ENCODE measurements at regions not wholly inside any gene's neighbourhood (a gene's known extent, or its start where the extent isn't known, plus 50 kb on each side); places are given as distances from the start of the nearest gene placed in this dataset.

DNA sequence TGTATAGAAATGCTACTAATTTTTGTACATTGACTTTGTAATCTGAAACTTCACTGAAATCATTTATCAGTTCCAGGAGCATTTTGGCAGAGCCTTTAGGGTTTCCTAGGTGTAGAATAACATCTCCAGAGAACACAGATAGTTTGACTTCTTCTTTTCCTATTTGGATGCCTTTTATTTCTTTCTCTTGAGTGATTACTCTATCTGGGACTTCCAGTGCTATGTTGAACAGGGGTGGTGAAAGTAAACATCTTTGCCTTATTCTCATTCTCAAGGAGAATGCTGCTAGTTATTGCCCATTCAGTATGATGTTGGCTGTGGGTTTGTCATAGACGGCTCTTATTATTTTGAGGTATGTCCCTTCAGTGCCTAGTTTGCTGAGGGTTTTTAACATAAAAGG, 697.9 kb upstream of the ROBO1 start:
- DNase-seq = no peak
- Histone ChIP-seq H3K4me1 (ENCODE audit: control insufficient read depth, insufficient read depth, low read length) (no peaks in the 10 kb centered on the region), H3K27ac (ENCODE audit: low read length) (no peak overlapping the region), H3K9me3 (ENCODE audit: control insufficient read depth, low read length) (no peaks in the 10 kb centered on the region), H3K27me3 (ENCODE audit: control insufficient read depth, insufficient read depth) (no peaks in the 10 kb centered on the region), H3K4me3 (ENCODE audit: low read length) (no peak overlapping the region)
- 91% methylated on average over 1 of the region's 1 CpG for WGBS
- intact Hi-C loops (cut with DNase I) = no loop called here
- ATAC-seq = no peak

DNA sequence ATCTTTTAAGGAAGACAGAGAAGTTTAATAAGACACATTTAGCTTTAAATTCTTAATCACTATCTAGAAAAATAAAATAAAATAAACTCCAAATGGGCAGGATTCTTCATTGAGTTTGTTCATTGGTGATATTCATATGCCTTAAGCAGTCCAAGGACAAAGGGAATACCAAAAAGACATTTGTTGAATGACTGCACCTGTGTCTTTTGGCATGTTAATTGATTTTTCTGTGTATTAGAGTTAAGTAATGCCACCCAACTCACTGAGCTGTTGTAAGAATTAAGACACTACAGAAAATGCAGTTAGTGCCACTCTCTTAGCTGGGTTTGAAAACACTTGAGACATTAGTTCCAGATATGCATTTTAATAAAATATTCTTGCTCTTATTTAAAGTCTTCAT, 683.6 kb upstream of the ROBO1 start:
- H3K4me3 ChIP-seq (ENCODE audit: low read length) = no peak overlapping the region
- no peaks in the 10 kb centered on the region for H3K27me3 ChIP-seq (ENCODE audit: control insufficient read depth, insufficient read depth)
- H3K4me1 ChIP-seq (ENCODE audit: control insufficient read depth, insufficient read depth, low read length) = no peaks in the 10 kb centered on the region
- no peaks in the 10 kb centered on the region for H3K9me3 ChIP-seq (ENCODE audit: control insufficient read depth, low read length)
- intact Hi-C loops (cut with DNase I) = no loop called here
- DNase-seq = no peak
- H3K27ac ChIP-seq (ENCODE audit: low read length) = no peak overlapping the region
- no peak for ATAC-seq

DNA sequence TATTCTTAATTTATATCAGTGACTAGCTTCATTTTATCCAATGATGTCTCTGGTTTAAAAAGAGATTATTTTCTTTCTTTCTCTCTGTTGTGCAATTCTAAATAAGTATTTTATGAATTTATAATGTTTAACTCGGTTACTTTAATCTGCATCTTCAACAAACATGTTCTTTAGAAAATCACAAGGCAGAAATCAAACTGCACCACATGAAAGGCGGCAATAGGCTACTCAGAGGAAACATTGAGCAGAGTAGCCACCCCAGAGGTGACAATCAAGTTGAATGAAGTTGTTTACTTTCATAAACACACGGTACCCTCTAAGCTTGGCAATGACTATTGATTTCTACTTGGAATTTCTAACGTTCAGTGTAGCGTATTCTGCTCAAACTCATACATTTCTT, 677.8 kb upstream of the ROBO1 start:
- no peak overlapping the region for H3K4me3 ChIP-seq (ENCODE audit: low read length)
- 72% methylated on average over 5 of the region's 5 CpGs for WGBS
- no peaks in the 10 kb centered on the region for H3K9me3 ChIP-seq (ENCODE audit: control insufficient read depth, low read length)
- intact Hi-C loops (cut with DNase I) = no loop called here
- DNase-seq = no peak
- ATAC-seq = no peak
- no peaks in the 10 kb centered on the region for H3K27me3 ChIP-seq (ENCODE audit: control insufficient read depth, insufficient read depth)
- no peaks in the 10 kb centered on the region for H3K4me1 ChIP-seq (ENCODE audit: control insufficient read depth, insufficient read depth, low read length)
- no peak overlapping the region for H3K27ac ChIP-seq (ENCODE audit: low read length)

DNA sequence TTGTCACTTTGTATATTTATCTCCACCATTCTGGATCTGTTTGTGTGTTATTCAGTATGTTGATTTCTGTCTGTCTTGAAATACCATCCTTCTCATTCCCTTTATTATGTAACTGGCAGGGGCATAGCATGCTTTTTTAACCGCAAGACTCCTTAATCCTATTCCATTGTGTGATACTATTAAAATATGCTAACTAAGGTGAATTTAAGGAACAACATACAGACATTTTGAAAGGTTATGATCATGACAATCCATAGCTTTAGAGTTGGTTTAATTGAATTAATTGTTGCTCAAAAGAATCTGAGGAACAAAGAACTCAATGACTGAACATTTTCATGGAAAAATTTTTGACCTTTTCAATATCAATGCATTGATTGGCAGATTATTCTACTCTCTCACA, 677.3 kb upstream of the ROBO1 start:
- H3K4me3 ChIP-seq (ENCODE audit: low read length) = no peak overlapping the region
- ATAC-seq = no peak

DNA sequence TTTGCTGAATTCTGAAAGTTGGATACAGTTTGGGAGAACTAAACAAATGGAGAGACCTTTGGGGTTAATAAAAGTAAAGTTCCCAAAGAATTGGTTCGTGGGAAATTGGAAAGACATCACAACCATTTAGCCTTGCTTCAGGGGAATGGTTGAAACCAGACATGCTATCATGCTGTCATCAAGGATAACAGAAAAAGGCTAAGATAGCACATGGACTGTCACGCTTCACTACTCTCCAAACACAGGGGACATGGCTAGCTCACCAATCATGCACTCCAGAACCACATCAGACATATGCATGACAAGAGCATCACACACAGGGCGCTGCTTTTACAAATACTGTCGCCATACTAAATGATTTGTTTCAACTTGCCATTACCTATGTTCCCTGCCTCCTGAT, 671.7 kb upstream of the ROBO1 start:
- ATAC-seq = no peak
- no peaks in the 10 kb centered on the region for H3K4me1 ChIP-seq (ENCODE audit: control insufficient read depth, insufficient read depth, low read length)
- H3K27me3 ChIP-seq (ENCODE audit: control insufficient read depth, insufficient read depth) = no peaks in the 10 kb centered on the region
- H3K27ac ChIP-seq (ENCODE audit: low read length) = no peak overlapping the region
- intact Hi-C loops (cut with DNase I) = no loop called here
- H3K4me3 ChIP-seq (ENCODE audit: low read length) = no peak overlapping the region
- WGBS = 69% methylated on average over 4 of the region's 4 CpGs
- no peaks in the 10 kb centered on the region for H3K9me3 ChIP-seq (ENCODE audit: control insufficient read depth, low read length)
- DNase-seq = no peak

More for the DNA sequence above, 677.3 kb upstream of the ROBO1 start:
- Histone ChIP-seq H3K27me3 (ENCODE audit: control insufficient read depth, insufficient read depth) (no peaks in the 10 kb centered on the region), H3K9me3 (ENCODE audit: control insufficient read depth, low read length) (no peaks in the 10 kb centered on the region), H3K4me1 (ENCODE audit: control insufficient read depth, insufficient read depth, low read length) (no peaks in the 10 kb centered on the region), H3K27ac (ENCODE audit: low read length) (no peak overlapping the region)
- WGBS = 68% methylated on average over 1 of the region's 1 CpG
- intact Hi-C loops (cut with DNase I) = no loop called here
- no peak for DNase-seq

DNA sequence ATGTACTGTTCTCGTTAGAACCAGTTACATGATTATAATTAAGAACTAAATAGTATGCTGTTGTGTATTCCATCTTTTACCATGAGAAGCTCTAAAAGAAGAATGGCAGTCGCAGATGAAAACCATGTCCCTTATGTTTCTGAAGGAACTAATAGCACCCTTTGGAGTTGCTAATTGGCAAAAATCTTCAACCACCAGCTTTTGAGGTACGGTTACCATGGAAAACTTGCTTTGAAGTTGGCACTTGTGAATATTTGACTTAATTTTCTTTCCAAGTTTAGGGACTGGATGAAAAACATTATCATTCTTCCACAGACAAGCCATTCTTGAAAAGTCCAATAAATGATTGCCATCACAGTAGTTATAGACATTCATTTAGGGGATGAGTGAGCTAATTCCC, 666.6 kb upstream of the ROBO1 start:
- Histone ChIP-seq H3K27me3 (ENCODE audit: control insufficient read depth, insufficient read depth) (no peaks in the 10 kb centered on the region), H3K9me3 (ENCODE audit: control insufficient read depth, low read length) (no peaks in the 10 kb centered on the region), H3K4me3 (ENCODE audit: low read length) (no peak overlapping the region), H3K27ac (ENCODE audit: low read length) (no peak overlapping the region), H3K4me1 (ENCODE audit: control insufficient read depth, insufficient read depth, low read length) (no peaks in the 10 kb centered on the region)
- 84% methylated on average over 3 of the region's 3 CpGs for WGBS
- ATAC-seq (no peak), DNase-seq (no peak)
- intact Hi-C loops (cut with DNase I) = no loop called here

DNA sequence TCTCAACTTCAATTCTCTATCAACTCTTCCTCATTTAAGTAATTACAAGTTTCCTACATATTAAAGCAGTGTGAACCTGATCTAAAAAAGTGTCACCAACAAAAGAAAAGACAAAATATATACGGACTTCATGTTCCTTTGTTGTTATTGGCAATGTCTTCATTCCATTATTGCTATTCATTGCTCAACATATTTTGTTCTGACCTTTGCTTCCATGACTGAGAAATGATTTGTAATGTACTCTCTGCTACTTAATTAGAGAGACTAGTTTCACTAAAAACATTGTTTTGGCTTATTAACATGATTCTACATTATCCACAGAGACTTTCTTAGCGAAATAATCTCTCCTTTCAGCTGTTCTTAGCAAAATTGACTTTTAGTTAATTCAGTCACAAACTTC, 657.2 kb upstream of the ROBO1 start:
- Histone ChIP-seq H3K4me1 (ENCODE audit: control insufficient read depth, insufficient read depth, low read length) (no peaks in the 10 kb centered on the region), H3K27ac (ENCODE audit: low read length) (no peak overlapping the region), H3K9me3 (ENCODE audit: control insufficient read depth, low read length) (no peaks in the 10 kb centered on the region), H3K4me3 (ENCODE audit: low read length) (no peak overlapping the region), H3K27me3 (ENCODE audit: control insufficient read depth, insufficient read depth) (no peaks in the 10 kb centered on the region)
- 19% methylated on average over 2 of the region's 2 CpGs for WGBS
- intact Hi-C loops (cut with DNase I) = no loop called here
- DNase-seq (no peak), ATAC-seq (no peak)

DNA sequence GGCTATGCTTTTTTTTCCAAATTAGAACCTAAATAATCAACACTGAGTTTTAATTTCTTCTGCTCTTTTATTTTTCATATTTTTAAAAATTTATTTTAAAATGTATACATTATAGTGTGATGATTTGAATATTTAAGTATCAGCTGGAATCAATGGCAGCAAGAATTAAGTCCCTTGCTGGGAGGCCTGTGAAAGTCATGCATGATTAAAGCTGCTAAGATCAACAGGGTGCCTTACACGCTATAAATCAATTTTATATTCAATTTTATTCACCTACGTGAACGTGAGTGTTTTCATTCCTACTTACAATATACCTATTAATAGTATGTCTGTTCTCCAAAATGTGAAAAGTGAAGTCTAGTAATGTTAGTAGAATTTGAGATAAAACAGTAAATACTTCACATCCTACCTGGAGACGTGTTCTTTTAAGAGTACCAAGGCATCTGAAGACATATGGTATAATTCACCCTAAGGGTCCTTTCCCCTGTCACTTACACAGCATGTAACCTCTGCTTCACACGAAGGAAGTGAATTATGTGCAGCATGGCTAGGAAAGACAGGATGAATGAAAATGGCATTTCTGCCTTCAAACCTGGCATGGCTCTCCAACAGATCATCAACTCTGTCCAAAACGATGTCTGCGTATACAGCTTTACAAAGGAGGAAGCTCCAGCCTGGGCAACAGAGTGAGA, 640.4 kb upstream of the ROBO1 start:
- Histone ChIP-seq H3K27me3 (ENCODE audit: control insufficient read depth, insufficient read depth) (no peaks in the 10 kb centered on the region), H3K4me1 (ENCODE audit: control insufficient read depth, insufficient read depth, low read length) (no peaks in the 10 kb centered on the region), H3K4me3 (ENCODE audit: low read length) (no peak overlapping the region), H3K27ac (ENCODE audit: low read length) (no peak overlapping the region), H3K9me3 (ENCODE audit: control insufficient read depth, low read length) (no peaks in the 10 kb centered on the region)
- WGBS = 71% methylated on average over 7 of the region's 7 CpGs
- ATAC-seq (no peak), DNase-seq (no peak)
- intact Hi-C loops (cut with DNase I) = no loop called here

DNA sequence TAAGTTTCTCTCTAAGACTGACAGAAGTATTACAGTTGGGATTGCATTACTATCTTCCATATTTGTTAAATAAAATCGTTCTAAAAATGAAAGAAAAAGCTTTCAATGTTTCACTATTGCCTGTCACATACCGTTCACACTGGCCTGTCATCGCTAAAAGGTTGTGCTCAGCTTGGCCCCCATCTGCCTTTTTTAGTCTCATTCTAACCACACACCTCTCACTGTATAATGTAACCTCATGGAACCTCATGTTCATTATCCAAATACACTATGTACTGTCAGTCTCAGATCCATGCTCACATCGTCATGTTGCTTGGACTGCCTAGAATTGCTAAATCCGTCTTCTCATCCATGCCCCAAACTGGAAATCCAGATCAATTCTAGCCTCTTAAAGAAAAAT, 637.8 kb upstream of the ROBO1 start:
- Histone ChIP-seq H3K27me3 (ENCODE audit: control insufficient read depth, insufficient read depth) (no peaks in the 10 kb centered on the region), H3K4me1 (ENCODE audit: control insufficient read depth, insufficient read depth, low read length) (no peaks in the 10 kb centered on the region), H3K4me3 (ENCODE audit: low read length) (no peak overlapping the region), H3K27ac (ENCODE audit: low read length) (no peak overlapping the region), H3K9me3 (ENCODE audit: control insufficient read depth, low read length) (no peaks in the 10 kb centered on the region)
- DNase-seq = no peak
- intact Hi-C loops (cut with DNase I) = no loop called here
- no peak for ATAC-seq
- WGBS = 84% methylated on average over 5 of the region's 5 CpGs

DNA sequence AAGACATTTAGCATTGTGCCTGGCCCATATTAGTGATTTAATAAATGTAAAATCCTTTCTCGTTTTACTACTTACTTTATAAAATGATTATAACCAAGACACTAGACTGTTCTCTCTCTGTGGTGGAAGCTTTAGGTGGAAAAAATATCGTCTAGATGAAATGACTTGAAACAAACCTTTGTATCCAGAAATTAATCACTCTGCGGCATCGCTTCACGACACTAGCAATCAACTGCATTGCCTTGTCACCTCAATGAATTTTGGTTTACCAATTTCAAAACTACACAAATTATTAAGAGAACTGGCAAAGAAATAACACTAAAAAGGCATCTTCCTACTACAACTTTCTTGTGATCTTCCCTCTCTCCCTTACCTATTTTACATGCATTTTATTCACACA, 627.2 kb upstream of the ROBO1 start:
- Histone ChIP-seq H3K4me1 (ENCODE audit: control insufficient read depth, insufficient read depth, low read length) (no peaks in the 10 kb centered on the region), H3K27ac (ENCODE audit: low read length) (no peak overlapping the region), H3K4me3 (ENCODE audit: low read length) (no peak overlapping the region), H3K27me3 (ENCODE audit: control insufficient read depth, insufficient read depth) (no peaks in the 10 kb centered on the region), H3K9me3 (ENCODE audit: control insufficient read depth, low read length) (no peaks in the 10 kb centered on the region)
- intact Hi-C loops (cut with DNase I) = no loop called here
- 83% methylated on average over 5 of the region's 5 CpGs for WGBS
- DNase-seq (no peak), ATAC-seq (no peak)

DNA sequence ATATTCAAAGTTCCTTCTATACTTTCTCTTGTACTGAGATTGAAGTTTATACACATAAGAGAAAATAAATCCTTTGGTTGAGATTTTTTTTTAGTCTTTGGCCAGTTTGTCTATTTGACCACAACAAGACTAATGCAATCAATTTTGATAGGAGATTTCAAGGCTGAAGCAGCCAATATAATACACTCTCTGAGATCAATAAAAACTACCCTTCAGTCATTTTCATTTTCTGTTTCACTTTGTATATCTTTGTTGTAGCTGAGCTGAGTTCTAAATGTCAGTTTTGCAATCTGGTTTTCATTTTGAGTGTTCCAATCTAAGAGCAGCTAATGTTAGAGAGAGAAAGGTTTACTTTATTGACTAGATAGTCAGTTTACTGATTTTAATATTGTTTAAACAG, 623.8 kb upstream of the ROBO1 start:
- no peak for ATAC-seq
- DNase-seq = no peak
- no peaks in the 10 kb centered on the region for H3K9me3 ChIP-seq (ENCODE audit: control insufficient read depth, low read length)
- no peak overlapping the region for H3K4me3 ChIP-seq (ENCODE audit: low read length)
- H3K4me1 ChIP-seq (ENCODE audit: control insufficient read depth, insufficient read depth, low read length) = no peaks in the 10 kb centered on the region
- H3K27me3 ChIP-seq (ENCODE audit: control insufficient read depth, insufficient read depth) = no peaks in the 10 kb centered on the region
- no peak overlapping the region for H3K27ac ChIP-seq (ENCODE audit: low read length)
- intact Hi-C loops (cut with DNase I) = no loop called here

DNA sequence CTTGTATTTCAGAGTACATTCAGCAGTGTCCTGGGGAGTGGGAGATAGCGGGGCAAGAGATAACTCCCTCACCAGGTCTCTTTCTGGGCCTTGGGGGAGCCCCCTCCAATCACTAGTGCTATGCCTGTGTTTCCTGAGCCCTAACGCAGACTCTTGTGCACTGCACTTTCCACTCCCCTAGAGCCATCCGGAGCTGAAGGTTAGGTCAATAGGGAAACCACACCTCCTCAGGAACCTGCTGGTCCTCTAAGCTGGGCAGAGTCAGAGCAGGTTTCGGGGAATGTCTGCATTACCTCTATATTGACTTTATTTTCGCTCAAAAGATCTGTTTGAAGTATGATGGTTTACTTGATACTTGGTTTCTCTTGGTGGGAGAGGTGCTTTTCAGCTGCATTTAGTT, 617.0 kb upstream of the ROBO1 start:
- WGBS = 62% methylated on average over 5 of the region's 5 CpGs
- DNase-seq = no peak
- no peaks in the 10 kb centered on the region for H3K27me3 ChIP-seq (ENCODE audit: control insufficient read depth, insufficient read depth)
- intact Hi-C loops (cut with DNase I) = no loop called here
- ATAC-seq = no peak
- H3K4me3 ChIP-seq (ENCODE audit: low read length) = no peak overlapping the region
- H3K4me1 ChIP-seq (ENCODE audit: control insufficient read depth, insufficient read depth, low read length) = no peaks in the 10 kb centered on the region
- no peak overlapping the region for H3K27ac ChIP-seq (ENCODE audit: low read length)
- no peaks in the 10 kb centered on the region for H3K9me3 ChIP-seq (ENCODE audit: control insufficient read depth, low read length)

Measured in right cardiac atrium (tissue), 5 donors.